AG09319 (cell line): ENCODE measurements at regions not wholly inside any gene's neighbourhood (a gene's known extent, or its start where the extent isn't known, plus 50 kb on each side); places are given as distances from the start of the nearest gene placed in this dataset.

Experiments
- DNase-seq: peaks from one replicate; pipeline ENCODE4 v3.0.0-alpha.2; 2010; ENCODE audit warnings: low read depth; ENCODE audit errors: extremely low read depth
- CTCF ChIP-seq: IDR thresholded peaks from 2 replicates; pipeline ENCODE4 v1.5.1; 2011; ENCODE audit warnings: low read depth, mild to moderate bottlenecking, inconsistent platforms, low read length, moderate library complexity

- no peak for DNase-seq
- no peak for TF ChIP-seq CTCF
These were observed 88.5 kb upstream of the PTCHD4 start for GRCh38 chr6:48199499-48199898.

- TF ChIP-seq CTCF = no peak
- DNase-seq = no peak
These were observed 86.9 kb upstream of the PTCHD4 start for GRCh38 chr6:48197941-48198340.

GRCh38 chr6:48194596-48195295 is 83.7 kb upstream of the PTCHD4 start:
- TF ChIP-seq CTCF = no peak
- DNase-seq = no peak

- no peak for DNase-seq
- no peak for TF ChIP-seq CTCF
These were observed 77.2 kb upstream of the PTCHD4 start for GRCh38 chr6:48188158-48188557.

- no peak for TF ChIP-seq CTCF
- DNase-seq = no peak
These were observed 75.7 kb upstream of the PTCHD4 start for GRCh38 chr6:48186746-48187145.

- no peak for DNase-seq
- no peak for TF ChIP-seq CTCF
These were observed 73.7 kb upstream of the PTCHD4 start for GRCh38 chr6:48184648-48185047.

GRCh38 chr6:48183811-48184605 is 73.0 kb upstream of the PTCHD4 start:
- TF ChIP-seq CTCF = no peak
- DNase-seq = no peak
